ENCODE measurements at regions not wholly inside any gene's neighbourhood (a gene's known extent, or its start where the extent isn't known, plus 50 kb on each side); places are given as distances from the start of the nearest gene placed in this dataset.

DNA sequence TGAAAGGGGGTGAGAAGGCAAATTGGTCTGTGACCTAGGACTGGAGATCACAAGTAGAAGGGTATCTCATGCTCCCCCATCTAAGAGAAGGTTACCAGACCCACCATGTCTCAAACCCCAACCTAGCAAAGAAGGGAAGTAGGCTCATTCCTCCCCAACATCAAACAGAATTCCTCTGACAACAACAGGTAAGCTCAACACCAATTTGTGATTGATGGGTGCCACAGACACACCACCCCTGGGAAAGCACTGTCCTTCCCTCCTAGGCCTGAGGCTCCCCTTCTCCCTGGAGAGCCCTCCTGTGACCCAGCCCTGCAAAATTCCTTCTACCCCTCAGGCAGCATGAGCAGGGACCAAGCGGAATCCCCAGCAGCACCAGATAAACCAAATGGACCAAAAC is 154.3 kb downstream of the BUD13 start:
- H3K4me1 ChIP-seq (ENCODE audit: insufficient read depth, low read length, severe bottlenecking): no peaks in the 10 kb centered on the region
- TF ChIP-seq EZH2 (IDR thresholded peaks at IDR 0.05; ENCODE audit: borderline replicate concordance, low read length): no peak
- TF ChIP-seq, protein P1, sequence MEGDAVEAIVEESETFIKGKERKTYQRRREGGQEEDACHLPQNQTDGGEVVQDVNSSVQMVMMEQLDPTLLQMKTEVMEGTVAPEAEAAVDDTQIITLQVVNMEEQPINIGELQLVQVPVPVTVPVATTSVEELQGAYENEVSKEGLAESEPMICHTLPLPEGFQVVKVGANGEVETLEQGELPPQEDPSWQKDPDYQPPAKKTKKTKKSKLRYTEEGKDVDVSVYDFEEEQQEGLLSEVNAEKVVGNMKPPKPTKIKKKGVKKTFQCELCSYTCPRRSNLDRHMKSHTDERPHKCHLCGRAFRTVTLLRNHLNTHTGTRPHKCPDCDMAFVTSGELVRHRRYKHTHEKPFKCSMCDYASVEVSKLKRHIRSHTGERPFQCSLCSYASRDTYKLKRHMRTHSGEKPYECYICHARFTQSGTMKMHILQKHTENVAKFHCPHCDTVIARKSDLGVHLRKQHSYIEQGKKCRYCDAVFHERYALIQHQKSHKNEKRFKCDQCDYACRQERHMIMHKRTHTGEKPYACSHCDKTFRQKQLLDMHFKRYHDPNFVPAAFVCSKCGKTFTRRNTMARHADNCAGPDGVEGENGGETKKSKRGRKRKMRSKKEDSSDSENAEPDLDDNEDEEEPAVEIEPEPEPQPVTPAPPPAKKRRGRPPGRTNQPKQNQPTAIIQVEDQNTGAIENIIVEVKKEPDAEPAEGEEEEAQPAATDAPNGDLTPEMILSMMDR (IDR thresholded peaks at IDR 0.05; ENCODE audit: low read length): no peak
- H3K4me3 ChIP-seq (ENCODE audit: low read depth, low read length, poor library complexity, severe bottlenecking): no peak overlapping the region
- no peak overlapping the region for H3K4me2 ChIP-seq (ENCODE audit: low read length)
- H3K27ac ChIP-seq (ENCODE audit: low read depth, low read length, poor library complexity, severe bottlenecking): no peak overlapping the region
- no peaks in the 10 kb centered on the region for H3K36me3 ChIP-seq (ENCODE audit: insufficient read depth, low read length)
- no peak overlapping the region for H3K9ac ChIP-seq (ENCODE audit: low read length)
- H2AFZ ChIP-seq (ENCODE audit: low read length): no peak overlapping the region
- H3F3A ChIP-seq (ENCODE audit: insufficient read depth, low read length): no peaks in the 10 kb centered on the region
- no peaks in the 10 kb centered on the region for H3K9me3 ChIP-seq (ENCODE audit: low read length)
- H4K20me1 ChIP-seq (ENCODE audit: insufficient read depth, low read length): no peaks in the 10 kb centered on the region
- no peaks in the 10 kb centered on the region for H3K9me2 ChIP-seq (ENCODE audit: low read depth, low read length)
- no peaks in the 10 kb centered on the region for H3K27me3 ChIP-seq (ENCODE audit: insufficient read depth, low read length)
- H3K79me2 ChIP-seq (ENCODE audit: insufficient read depth, low read length): no peaks in the 10 kb centered on the region

GRCh38 chr11:116615211-116615865 is 157.4 kb downstream of the BUD13 start:
- H3K9me2 ChIP-seq (ENCODE audit: low read depth, low read length): no peaks in the 10 kb centered on the region

GRCh38 chr11:116614306-116615210 is 158.2 kb downstream of the BUD13 start:
- H3K9me2 ChIP-seq (ENCODE audit: low read depth, low read length): no peaks in the 10 kb centered on the region
- H4K20me1 ChIP-seq (ENCODE audit: insufficient read depth, low read length): no peaks in the 10 kb centered on the region
- H3K4me1 ChIP-seq (ENCODE audit: insufficient read depth, low read length, severe bottlenecking): no peaks in the 10 kb centered on the region
- no peaks in the 10 kb centered on the region for H3K36me3 ChIP-seq (ENCODE audit: insufficient read depth, low read length)
- H2AFZ ChIP-seq (ENCODE audit: low read length): no peak overlapping the region
- no peaks in the 10 kb centered on the region for H3K27me3 ChIP-seq (ENCODE audit: insufficient read depth, low read length)
- TF ChIP-seq, protein P1 (IDR thresholded peaks at IDR 0.05; ENCODE audit: low read length): no peak
- TF ChIP-seq EZH2 (IDR thresholded peaks at IDR 0.05; ENCODE audit: borderline replicate concordance, low read length): no peak
- no peaks in the 10 kb centered on the region for H3K79me2 ChIP-seq (ENCODE audit: insufficient read depth, low read length)
- H3K9me3 ChIP-seq (ENCODE audit: low read length): no peaks in the 10 kb centered on the region
- H3F3A ChIP-seq (ENCODE audit: insufficient read depth, low read length): no peaks in the 10 kb centered on the region
- H3K27ac ChIP-seq (ENCODE audit: low read depth, low read length, poor library complexity, severe bottlenecking): no peak overlapping the region
- H3K4me2 ChIP-seq (ENCODE audit: low read length): no peak overlapping the region
- no peak overlapping the region for H3K9ac ChIP-seq (ENCODE audit: low read length)
- no peak overlapping the region for H3K4me3 ChIP-seq (ENCODE audit: low read depth, low read length, poor library complexity, severe bottlenecking)

More at GRCh38 chr11:116615211-116615865, 157.4 kb downstream of the BUD13 start:
- Histone ChIP-seq H3K4me1 (ENCODE audit: insufficient read depth, low read length, severe bottlenecking) (no peaks in the 10 kb centered on the region), H3K4me3 (ENCODE audit: low read depth, low read length, poor library complexity, severe bottlenecking) (no peak overlapping the region), H3K36me3 (ENCODE audit: insufficient read depth, low read length) (no peaks in the 10 kb centered on the region), H3F3A (ENCODE audit: insufficient read depth, low read length) (no peaks in the 10 kb centered on the region), H3K9ac (ENCODE audit: low read length) (no peak overlapping the region), H3K79me2 (ENCODE audit: insufficient read depth, low read length) (no peaks in the 10 kb centered on the region), H3K27me3 (ENCODE audit: insufficient read depth, low read length) (no peaks in the 10 kb centered on the region), H3K27ac (ENCODE audit: low read depth, low read length, poor library complexity, severe bottlenecking) (no peak overlapping the region), H4K20me1 (ENCODE audit: insufficient read depth, low read length) (no peaks in the 10 kb centered on the region), H2AFZ (ENCODE audit: low read length) (no peak overlapping the region), H3K9me3 (ENCODE audit: low read length) (no peaks in the 10 kb centered on the region), H3K4me2 (ENCODE audit: low read length) (no peak overlapping the region)
- TF ChIP-seq, protein P1 (IDR thresholded peaks at IDR 0.05; ENCODE audit: low read length): no peak
- TF ChIP-seq EZH2 (IDR thresholded peaks at IDR 0.05; ENCODE audit: borderline replicate concordance, low read length): no peak

All from OCI-LY1 (cell line).